ENCODE measurements at regions not wholly inside any gene's neighbourhood (a gene's known extent, or its start where the extent isn't known, plus 50 kb on each side); places are given as distances from the start of the nearest gene placed in this dataset.

- no peak for TF ChIP-seq BRCA1 (IDR thresholded peaks at IDR 0.05; ENCODE audit: low read depth, low read length)
Measured at GRCh38 chr20:62555642-62556420, 80.0 kb upstream of the GATA5 start (continued).

GRCh38 chr20:62557462-62557861 lies 81.7 kb upstream of the GATA5 start:
- WGBS (ENCODE audit: insufficient coverage, insufficient replicate concordance, low lambda C conversion rate, missing lambda C conversion rate): 15% methylated on average over 14 of the region's 14 CpGs
- ATAC-seq (no peak), DNase-seq (ENCODE audit: low read depth, low spot score) (no peak), FAIRE-seq (no peak)
- H3K79me2 ChIP-seq (ENCODE audit: control insufficient read depth, insufficient read depth, low read length): no peaks in the 10 kb centered on the region
- no peak overlapping the region for H3K9ac ChIP-seq (ENCODE audit: control insufficient read depth, insufficient read depth, low read length)
- H3K27ac ChIP-seq (ENCODE audit: control insufficient read depth, insufficient read depth): no peak overlapping the region
- ChIA-PET RAD21 (ENCODE audit: unreplicated experiment) (no interaction called here), POLR2A (no interaction called here), SMC1A (ENCODE audit: uncharacterized antibody, unreplicated experiment) (no interaction called here), CTCF (no interaction called here)
- intact Hi-C loops (cut with micrococcal nuclease; ENCODE audit: unreplicated experiment): no loop called here
- H2AFZ ChIP-seq (ENCODE audit: control insufficient read depth, low read depth, low read length): no peak overlapping the region
- H3K4me2 ChIP-seq (ENCODE audit: control insufficient read depth, insufficient read depth): no peak overlapping the region
- H3K9me3 ChIP-seq (replicated peaks; ENCODE audit: control insufficient read depth, insufficient read depth, low read length): no peaks in the 10 kb centered on the region
- no peak overlapping the region for H3K4me3 ChIP-seq
- no peaks in the 10 kb centered on the region for H4K20me1 ChIP-seq (ENCODE audit: control insufficient read depth, insufficient read depth)
- no TSS peak for BruUV-seq (replicated peaks)
- no peaks in the 10 kb centered on the region for H3K36me3 ChIP-seq (ENCODE audit: control insufficient read depth in 2 of 2, insufficient read depth in 2 of 2, low read length in 1 of 2)
- H3K4me1 ChIP-seq (ENCODE audit: control insufficient read depth, insufficient read depth, low read length): no peaks in the 10 kb centered on the region
- in situ Hi-C loops (cut with MboI): no loop called here
- H3K27me3 ChIP-seq (replicated peaks in 1 of 2; ENCODE audit: control insufficient read depth in 2 of 2, insufficient read depth in 2 of 2, low read length in 1 of 2): peaks cover 3 to 7% of the 10 kb centered on the region in 2 experiments
- no peak for TF ChIP-seq MAX (IDR thresholded peaks at IDR 0.05; ENCODE audit: low read depth, low read length)
- TF ChIP-seq SMAD1 (IDR thresholded peaks at IDR 0.05; ENCODE audit: low read depth, partially characterized antibody): no peak
- TF ChIP-seq TCF3 (IDR thresholded peaks at IDR 0.05; ENCODE audit: borderline replicate concordance, insufficient read depth, low read depth, low read length): no peak
- TF ChIP-seq ZNF592 (IDR thresholded peaks at IDR 0.05): no peak
- no peak for TF ChIP-seq EP300 (IDR thresholded peaks at IDR 0.05; ENCODE audit: borderline replicate concordance in 1 of 2, control insufficient read depth in 1 of 2, low read depth in 2 of 2, low read length in 2 of 2)
- TF ChIP-seq ETV6 (conservative IDR thresholded peaks at IDR 0.05 in 1 of 2, IDR thresholded peaks at IDR 0.05 in 1 of 2; ENCODE audit: borderline replicate concordance in 1 of 2, low read depth in 1 of 2): no peak
- TF ChIP-seq MYC (IDR thresholded peaks at IDR 0.05; ENCODE audit: insufficient read depth, insufficient read length, insufficient replicate concordance, low read length, severe bottlenecking): no peak
- TF ChIP-seq NR2F1 (conservative IDR thresholded peaks at IDR 0.05): no peak
- no peak for TF ChIP-seq RELA (IDR thresholded peaks at IDR 0.05; ENCODE audit: borderline replicate concordance, partially characterized antibody)
- no peak for TF ChIP-seq PAX5 (IDR thresholded peaks at IDR 0.05; ENCODE audit: borderline replicate concordance, low read depth, low read length)
- TF ChIP-seq IRF4 (IDR thresholded peaks at IDR 0.05; ENCODE audit: low read depth, low read length): no peak
- no peak for TF ChIP-seq FOS (IDR thresholded peaks at IDR 0.05; ENCODE audit: borderline replicate concordance, extremely low read depth, insufficient read length)
- TF ChIP-seq NFIC (IDR thresholded peaks at IDR 0.05; ENCODE audit: low read depth, low read length): no peak
- TF ChIP-seq RAD51 (IDR thresholded peaks at IDR 0.05): no peak
- no peak for TF ChIP-seq SKIL (IDR thresholded peaks at IDR 0.05; ENCODE audit: low read depth, poor library complexity, severe bottlenecking)

Data from GM12878 (cell line).